ENCODE measurements at regions not wholly inside any gene's neighbourhood (a gene's known extent, or its start where the extent isn't known, plus 50 kb on each side); places are given as distances from the start of the nearest gene placed in this dataset.

- TF ChIP-seq ATF3 (IDR thresholded peaks at IDR 0.05) (no peak), ATF3 (CRISPR knock-in tag; conservative IDR thresholded peaks at IDR 0.05) (no peak), ZNF764 (CRISPR knock-in tag; IDR thresholded peaks at IDR 0.05; ENCODE audit: low read depth) (no peak), TARDBP (IDR thresholded peaks at IDR 0.05) (no peak), MAFK (IDR thresholded peaks at IDR 0.05; ENCODE audit: low read length) (no peak), SMARCE1 (IDR thresholded peaks at IDR 0.05) (no peak), DLX4 (CRISPR knock-in tag; IDR thresholded peaks at IDR 0.05) (no peak), ZBTB7A (IDR thresholded peaks at IDR 0.05; ENCODE audit: borderline replicate concordance, control insufficient read depth, low read depth, low read length) (no peak), EZH2 (IDR thresholded peaks at IDR 0.05; ENCODE audit: borderline replicate concordance, low read depth, low read length) (no peak)
- TF ChIP-seq, protein P1, sequence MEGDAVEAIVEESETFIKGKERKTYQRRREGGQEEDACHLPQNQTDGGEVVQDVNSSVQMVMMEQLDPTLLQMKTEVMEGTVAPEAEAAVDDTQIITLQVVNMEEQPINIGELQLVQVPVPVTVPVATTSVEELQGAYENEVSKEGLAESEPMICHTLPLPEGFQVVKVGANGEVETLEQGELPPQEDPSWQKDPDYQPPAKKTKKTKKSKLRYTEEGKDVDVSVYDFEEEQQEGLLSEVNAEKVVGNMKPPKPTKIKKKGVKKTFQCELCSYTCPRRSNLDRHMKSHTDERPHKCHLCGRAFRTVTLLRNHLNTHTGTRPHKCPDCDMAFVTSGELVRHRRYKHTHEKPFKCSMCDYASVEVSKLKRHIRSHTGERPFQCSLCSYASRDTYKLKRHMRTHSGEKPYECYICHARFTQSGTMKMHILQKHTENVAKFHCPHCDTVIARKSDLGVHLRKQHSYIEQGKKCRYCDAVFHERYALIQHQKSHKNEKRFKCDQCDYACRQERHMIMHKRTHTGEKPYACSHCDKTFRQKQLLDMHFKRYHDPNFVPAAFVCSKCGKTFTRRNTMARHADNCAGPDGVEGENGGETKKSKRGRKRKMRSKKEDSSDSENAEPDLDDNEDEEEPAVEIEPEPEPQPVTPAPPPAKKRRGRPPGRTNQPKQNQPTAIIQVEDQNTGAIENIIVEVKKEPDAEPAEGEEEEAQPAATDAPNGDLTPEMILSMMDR (IDR thresholded peaks at IDR 0.05 in 2 of 3, conservative IDR thresholded peaks at IDR 0.05 in 1 of 3; ENCODE audit: insufficient read depth in 2 of 3, low read depth in 1 of 3, low read length in 3 of 3): no peak
- TF ChIP-seq, protein P2, sequence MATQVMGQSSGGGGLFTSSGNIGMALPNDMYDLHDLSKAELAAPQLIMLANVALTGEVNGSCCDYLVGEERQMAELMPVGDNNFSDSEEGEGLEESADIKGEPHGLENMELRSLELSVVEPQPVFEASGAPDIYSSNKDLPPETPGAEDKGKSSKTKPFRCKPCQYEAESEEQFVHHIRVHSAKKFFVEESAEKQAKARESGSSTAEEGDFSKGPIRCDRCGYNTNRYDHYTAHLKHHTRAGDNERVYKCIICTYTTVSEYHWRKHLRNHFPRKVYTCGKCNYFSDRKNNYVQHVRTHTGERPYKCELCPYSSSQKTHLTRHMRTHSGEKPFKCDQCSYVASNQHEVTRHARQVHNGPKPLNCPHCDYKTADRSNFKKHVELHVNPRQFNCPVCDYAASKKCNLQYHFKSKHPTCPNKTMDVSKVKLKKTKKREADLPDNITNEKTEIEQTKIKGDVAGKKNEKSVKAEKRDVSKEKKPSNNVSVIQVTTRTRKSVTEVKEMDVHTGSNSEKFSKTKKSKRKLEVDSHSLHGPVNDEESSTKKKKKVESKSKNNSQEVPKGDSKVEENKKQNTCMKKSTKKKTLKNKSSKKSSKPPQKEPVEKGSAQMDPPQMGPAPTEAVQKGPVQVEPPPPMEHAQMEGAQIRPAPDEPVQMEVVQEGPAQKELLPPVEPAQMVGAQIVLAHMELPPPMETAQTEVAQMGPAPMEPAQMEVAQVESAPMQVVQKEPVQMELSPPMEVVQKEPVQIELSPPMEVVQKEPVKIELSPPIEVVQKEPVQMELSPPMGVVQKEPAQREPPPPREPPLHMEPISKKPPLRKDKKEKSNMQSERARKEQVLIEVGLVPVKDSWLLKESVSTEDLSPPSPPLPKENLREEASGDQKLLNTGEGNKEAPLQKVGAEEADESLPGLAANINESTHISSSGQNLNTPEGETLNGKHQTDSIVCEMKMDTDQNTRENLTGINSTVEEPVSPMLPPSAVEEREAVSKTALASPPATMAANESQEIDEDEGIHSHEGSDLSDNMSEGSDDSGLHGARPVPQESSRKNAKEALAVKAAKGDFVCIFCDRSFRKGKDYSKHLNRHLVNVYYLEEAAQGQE (IDR thresholded peaks at IDR 0.05; ENCODE audit: borderline replicate concordance): no peak
- TF ChIP-seq, protein P2 (CRISPR knock-in tag; IDR thresholded peaks at IDR 0.05; ENCODE audit: low read depth): no peak
- TF ChIP-seq, protein P3, sequence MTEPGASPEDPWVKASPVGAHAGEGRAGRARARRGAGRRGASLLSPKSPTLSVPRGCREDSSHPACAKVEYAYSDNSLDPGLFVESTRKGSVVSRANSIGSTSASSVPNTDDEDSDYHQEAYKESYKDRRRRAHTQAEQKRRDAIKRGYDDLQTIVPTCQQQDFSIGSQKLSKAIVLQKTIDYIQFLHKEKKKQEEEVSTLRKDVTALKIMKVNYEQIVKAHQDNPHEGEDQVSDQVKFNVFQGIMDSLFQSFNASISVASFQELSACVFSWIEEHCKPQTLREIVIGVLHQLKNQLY (CRISPR knock-in tag; conservative IDR thresholded peaks at IDR 0.05): no peak
Observed at GRCh38 chr6:121780325-121781321, 345.2 kb downstream of the GJA1 start.

Measured in K562 (cell line).